ENCODE measurements at regions not wholly inside any gene's neighbourhood (a gene's known extent, or its start where the extent isn't known, plus 50 kb on each side); places are given as distances from the start of the nearest gene placed in this dataset.
"Not testable (repeated sequence)": the region's sequence is repeated elsewhere in the genome, so short reads cannot be mapped to it uniquely, and the experiment has no call there.

DNA sequence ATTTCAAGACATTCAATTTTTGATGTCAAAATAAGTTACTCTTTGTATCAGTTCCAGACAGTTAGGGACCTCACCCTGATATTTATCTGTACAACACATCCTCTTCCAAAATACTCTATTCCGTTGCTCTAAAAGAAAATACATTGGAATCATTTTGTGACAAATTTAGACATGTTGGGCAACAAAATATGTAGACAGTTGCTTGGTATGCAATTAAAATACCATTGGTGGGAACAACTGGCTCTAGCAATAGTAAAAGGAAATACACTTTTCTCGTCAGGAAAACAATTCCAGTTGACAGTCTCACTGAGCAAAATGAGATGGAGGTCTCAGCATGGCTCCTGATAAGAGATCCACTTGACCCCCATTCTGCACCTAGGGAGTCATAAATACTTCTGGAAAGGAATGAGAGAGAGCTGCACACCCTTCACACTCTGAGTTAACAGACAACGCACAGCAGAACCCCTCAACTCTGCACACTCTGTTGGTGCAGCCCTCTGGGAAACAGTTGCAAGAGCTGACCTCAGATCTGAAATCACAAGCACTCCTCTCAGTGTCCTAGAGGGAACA is 171.3 kb upstream of the NT5E start:
- DNase-seq: no peak

DNA sequence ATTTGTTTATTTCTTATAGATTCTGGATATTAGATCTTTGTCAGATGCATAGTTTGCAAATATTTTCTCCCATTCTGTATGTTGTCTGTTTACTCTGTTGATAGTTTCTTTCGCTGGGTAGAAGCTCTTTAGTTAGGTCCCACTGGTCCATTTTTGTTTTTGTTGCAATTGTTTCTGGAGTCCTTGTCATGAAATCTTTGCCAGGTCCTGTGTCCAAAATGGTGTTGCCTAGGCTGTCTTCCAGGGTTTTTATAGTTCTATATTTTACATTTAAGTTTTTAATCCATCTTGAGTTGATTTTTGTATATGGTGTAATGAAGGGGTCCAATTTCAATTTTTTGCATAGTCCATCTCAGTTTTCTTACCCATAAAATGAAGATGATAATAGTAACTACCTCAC is 173.9 kb upstream of the NT5E start:
- not testable (repeated sequence) for DNase-seq

DNA sequence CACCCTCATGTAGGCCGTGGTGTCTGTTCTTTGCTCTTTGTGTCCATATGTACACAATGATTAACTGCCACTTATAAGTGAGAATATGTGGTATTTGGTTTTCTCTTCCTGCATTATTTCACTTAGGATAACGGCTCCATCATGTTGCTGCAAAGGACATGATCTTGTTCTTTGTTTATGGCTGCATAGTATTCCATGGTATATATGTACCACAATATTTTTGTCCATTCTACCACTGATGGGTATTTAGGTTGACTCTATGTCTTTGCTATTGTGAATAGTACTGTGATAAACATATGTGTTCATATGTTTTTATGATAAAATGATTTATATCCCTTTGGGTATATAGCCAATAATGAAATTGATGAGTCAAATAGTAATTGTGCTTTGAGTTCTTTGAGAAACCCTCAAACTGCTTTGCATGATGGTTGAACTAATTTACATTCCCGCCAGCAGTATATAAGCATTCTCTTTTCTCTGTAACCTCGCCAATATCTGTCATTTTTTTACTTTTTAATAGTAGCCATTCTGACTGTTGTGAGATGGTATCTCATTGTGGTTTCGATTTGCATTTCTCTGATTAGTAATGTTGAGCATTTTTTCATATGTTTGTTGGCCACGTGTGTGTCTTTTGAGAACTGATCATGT is 174.4 kb upstream of the NT5E start:
- no peak for DNase-seq

DNA sequence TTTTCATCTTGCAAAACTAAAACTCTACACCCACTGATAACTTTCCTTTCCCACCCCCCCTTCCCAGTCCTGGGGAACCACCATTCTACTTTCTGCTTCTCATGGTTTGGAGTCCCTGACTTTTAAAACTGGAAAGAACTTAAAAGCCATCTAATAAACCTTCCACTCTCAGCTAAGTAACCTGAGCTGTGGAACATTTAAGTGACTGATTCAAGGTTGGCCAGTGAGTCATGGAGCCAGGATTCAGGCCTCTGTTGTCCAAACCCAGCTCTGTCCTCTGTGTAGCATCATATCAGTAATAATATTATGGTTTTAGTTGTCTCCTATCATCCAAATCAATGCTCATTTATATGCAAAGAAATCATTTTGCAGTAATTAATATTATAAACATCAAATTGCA is 176.0 kb upstream of the NT5E start:
- DNase-seq: no peak

DNA sequence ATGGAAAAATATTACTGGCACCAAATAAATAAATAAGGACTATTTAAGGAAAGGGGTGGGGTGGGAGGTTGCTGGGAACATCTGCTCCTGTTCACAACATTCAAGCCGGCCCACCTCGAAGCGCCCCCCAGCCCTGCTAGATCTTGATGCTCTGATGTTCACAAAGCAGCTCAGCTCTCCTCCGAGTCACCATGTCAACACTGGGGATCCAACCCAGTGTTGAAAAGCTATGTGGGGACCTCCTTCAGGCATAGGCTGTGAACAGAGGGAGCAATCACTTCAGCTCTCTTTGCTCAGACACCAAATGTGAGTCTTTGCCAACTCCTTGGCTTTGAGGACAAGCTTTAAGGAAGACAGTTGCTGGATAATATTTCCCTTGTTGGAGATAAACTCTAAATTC is 176.8 kb upstream of the NT5E start:
- no peak for DNase-seq

DNA sequence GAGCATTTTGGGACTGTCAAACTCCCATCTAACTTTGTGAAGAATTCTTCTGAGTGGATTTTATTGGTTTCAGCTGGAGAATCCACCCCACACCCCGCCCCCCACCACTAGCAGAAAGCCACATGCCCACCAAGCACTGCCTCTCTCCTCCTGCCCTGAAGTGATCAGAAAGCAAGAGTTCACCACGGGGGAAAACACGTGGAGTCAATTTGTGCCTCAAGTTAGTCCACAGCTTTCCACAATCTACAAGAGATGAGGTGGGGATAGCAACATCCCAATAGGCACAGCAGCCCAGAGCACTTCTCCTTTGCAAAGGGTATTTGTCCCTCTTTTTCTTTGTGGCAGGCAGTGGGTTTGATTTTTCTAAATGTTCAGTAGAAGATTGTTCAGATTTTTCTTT is 177.3 kb upstream of the NT5E start:
- DNase-seq: no peak

DNA sequence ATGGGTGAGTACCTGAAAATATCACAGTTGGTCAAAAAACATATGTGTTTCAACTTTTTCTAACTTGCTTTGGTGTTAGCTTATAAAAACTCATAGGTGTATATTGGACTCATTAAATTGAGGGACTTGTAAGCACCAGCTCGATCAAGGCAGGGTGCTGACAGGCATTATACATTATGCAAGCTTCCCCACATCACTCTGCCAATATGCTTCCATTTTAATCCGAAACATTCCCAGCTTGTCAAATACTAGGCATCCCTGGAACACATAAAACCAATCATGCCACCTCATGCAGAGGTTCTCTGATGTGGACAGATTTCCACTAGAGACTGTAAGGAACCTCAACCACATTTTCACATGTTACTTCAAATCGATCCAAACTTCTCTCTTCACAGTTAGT is 187.3 kb upstream of the NT5E start:
- DNase-seq: no peak

DNA sequence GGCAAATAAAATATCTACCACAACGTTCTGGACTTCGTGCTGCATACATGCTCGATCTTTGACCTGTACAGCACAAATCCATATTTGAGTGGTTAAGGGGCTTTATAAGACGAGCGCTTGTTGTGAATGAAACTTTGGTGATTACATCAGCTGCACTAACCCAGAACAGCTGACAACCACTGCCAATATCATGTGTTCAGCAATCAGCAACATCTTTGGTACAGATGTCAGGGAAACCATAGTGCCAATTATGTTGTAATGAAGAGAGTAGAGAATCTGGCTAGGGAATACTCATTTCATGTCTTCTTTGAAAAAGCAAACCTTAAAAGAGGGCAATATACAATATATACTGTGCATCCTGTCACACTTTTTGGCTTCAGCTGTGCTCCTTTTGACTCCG is 188.6 kb upstream of the NT5E start:
- DNase-seq: no peak

DNA sequence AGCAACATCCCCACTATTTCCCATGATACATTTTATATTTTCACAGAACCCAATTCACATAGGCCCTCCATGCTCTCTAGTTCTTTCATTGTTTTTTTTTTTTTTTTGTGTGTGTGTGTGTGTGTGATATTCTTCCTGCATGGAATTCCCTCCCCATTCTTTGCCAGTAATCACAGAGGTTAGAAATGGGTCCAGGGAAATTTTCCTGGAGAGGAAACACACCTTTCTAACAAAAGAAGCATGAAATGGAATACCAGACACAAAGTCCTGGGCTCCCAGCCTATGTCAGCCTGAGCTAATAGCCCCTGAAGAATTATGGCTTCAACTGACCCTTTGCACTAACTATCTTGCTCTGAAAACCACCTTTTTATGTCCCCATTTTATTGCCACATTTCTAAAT is 194.2 kb upstream of the NT5E start:
- DNase-seq: no peak

DNA sequence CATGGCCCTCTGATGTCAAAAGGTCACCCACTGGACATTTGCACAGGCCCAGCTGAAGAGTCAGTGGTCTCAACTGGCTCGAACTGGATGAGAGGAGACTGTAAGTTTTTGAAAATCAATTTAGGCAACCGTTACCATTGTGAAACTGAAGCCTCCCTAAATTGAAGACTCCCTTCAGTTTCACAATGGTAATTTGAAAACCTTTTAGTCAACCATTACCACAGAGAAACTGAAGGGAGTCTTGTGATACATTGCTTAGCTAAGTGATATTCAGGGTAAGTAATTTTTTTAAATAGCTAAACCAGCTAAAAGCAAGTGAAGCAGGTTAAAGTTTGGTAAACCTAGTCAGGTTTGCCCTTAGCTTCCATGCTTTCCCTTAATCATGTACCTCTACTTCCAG is 197.3 kb upstream of the NT5E start:
- DNase-seq: no peak

DNA sequence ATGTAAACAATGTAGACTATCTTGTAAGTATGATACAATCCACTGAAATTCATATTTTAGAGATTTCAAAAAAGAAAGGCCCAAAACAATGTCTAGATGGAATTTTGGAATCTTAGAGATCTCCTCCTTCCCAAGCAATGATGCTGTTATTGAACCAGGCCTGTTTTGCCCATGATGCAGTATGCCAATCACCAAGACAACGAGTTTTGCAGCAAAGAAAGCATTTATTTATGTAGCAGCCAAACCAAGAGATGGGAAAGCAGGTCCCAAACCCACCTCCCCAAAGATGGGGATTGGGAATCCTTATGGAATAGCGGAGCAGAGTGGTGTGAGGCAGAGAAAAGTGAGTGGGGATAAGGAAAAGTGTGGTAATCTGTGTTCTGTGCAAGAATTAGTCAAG is 197.8 kb upstream of the NT5E start:
- no peak for DNase-seq

DNA sequence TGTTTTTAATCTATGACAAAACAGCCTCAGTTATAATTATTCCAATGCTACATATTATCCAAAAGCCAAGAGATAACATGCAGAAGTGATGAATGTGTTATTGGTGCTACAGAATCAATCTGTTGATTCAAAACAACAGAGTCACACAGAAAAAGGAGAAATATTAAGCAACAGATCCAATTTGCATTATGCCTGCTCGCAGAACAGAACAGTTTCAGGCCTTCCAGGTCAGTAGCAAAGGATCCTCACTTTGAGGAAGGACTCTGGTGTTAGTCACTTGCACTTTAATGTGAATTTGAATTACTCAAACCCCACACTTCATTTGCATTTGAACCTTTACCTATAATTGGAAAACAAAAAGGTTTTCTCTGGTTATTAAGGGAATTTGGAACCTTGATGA is 198.6 kb upstream of the NT5E start:
- no peak for DNase-seq

DNA sequence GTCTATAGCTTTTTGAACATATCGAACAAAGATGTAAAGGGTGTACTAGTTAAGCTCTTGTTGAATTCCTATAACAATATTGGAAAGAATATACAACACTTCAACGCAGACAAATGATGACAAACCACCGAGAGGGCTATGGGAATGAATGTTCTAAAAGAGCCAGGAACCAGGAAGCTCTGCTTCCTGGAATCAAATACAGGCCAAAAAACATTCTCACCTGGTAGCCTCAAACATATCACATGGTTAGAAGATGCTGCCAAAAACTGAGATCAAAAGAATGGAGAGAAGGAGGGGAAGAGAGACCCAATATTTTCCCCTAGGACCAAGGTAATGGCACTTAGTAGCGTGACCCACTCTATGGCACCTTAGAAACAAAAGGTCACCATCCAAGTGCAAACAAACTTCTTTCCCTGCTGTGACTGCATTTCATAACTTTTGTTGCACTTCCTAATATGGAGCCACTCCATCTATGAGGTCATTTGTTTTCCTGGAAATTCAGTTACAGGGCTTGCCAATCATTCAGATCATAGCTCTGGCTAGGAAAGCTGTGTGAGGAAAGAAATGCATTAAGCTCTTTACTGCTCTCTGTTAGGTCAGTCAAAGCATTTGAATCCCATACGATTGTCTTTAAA is 199.2 kb upstream of the NT5E start:
- no peak for DNase-seq

DNA sequence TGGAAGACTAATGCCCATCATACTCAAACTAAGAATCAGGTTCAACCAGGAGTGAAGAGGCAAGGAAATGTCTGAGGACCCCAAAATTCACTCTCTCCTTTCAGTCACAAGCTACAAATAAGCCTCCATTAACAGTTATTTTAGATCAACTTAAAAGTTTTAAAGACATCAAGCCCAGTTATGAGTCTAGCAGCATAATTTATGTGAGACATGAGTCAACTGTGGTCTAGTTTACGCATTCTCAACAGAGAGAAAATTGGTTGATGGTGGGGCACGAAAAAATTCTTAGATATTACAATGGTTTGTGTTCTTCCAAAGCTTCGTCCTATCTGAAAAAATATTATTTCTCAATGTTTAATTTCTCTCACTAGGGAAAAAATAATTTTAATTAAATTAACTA is 204.9 kb upstream of the NT5E start:
- no peak for DNase-seq

DNA sequence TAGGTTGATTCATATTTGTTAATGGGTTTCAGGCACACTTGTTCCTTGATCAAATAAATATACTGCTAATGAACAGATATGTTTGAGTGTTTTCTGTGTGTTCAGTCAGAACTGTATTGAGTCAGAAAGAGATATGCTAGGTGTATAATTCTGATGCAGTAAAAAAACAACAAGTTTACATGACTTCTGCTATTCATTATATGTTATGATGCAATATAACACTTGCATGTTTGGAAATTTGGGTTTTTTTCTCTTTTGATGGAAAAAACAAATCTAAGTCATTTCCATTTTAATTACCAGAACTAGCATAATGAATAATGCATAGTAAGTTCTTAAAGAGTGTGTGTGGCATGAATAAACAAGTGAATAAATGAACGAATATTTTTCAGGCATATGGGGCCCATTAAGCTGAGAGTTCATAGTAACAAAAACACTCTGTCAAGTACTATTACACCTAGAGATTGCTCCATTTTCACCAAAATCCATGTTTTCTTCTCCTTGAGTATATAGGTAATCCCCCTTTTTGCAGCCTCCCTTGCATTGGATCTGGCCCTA is 208.3 kb upstream of the NT5E start:
- DNase-seq: no peak

DNA sequence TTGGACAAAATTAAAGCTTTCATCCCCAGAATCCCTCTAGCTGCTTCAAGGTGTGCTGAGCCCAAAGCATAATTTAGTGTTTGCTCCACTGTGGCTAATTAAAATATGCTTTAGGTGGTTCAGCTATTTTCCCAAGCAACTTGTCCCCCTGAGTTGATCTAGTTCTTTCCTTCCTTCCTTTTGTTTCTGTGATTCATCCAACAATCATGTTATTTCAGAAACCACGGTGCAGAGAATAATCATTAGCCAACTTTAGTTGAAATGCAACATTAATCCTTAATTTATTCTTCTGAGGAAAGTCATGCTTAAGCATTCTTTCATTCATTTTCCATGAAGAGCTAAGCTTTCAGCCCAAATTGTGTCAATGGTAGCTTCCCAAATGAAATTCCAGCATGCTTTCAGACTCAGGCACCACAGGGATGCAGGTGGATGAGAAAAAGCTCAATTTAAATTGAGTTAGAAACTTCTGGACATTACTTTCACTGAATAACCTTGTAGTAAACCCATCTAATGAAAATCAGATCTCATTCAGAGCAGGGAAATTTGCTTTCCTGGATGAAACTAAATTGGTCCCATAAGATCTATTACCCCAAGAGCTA is 209.0 kb upstream of the NT5E start:
- DNase-seq: no peak

DNA sequence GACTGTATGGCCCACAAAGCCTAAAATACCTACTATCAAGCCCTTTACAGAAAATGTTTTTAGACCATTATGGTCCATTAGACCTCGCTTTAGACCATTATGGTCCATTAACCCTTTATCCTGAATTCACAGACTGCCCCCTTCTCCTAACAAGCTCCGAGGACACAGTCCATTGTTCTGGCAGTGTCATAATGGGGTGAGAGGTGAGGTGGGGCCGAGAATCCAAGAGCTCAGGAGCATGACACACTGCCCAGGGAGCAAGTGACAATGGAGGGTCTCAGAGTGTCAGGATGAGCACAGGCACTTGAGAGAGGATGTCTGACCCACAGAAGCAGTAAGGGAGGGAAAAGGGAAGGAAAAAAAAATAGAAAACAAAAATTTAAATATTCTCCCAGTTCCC is 212.4 kb upstream of the NT5E start:
- DNase-seq: no peak

DNA sequence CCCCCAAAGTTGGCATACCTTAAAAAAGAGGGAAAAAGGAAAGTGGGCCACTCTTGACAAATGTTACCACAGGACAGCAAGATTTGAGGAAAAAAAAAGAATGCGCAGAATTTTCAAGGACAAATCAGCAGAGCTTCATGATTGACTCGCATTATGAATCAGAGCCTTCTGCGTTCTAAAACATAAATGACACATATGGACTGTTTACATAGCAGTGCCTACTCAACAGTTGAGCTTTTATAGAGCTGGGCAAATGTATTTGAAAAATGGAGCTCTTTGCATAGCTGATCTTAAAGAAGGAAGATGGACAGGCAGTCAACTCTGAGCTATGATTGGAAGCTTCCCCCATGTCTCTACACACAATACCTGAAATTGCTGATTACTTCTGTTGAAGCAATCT is 213.2 kb upstream of the NT5E start:
- no peak for DNase-seq

DNA sequence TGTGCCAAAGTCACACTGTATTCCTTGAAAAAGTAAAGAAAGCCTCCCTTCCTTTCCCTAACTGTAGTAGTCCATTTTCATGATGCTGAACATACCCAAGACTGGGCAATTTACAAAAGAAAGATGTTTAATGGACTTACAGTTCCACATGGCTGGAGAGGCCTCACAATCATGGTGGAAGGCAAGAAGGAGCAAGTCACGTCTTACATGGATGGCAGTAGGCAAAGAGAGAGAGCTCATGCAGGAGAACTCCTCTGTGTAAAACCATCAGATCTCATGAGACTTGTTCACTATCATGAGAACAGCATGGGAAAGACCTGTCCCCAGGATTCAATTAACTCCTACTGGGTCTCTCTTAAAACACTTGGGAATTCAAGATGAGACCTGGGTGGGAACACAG is 222.5 kb upstream of the NT5E start:
- DNase-seq: not testable (repeated sequence)

DNA sequence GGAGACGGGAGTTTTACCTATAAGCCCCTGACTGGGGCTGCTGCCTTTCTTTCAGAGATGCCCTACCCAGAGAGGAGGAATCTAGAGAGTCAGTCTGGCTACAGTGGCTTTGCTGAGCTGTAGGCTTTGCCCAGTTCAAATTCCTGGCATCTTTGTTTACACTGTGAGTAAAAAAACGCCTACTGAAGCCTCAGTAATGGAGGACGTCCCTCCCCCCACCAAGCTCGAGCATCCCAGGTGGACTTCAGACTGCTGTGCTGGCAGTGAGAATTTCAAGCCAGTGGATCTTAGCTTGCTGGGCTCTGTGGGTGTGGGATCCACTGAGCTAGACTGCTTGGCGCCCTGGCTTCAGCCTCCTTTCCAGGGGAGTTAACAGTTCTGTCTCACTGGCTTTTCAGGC is 237.1 kb upstream of the NT5E start:
- DNase-seq: not testable (repeated sequence)

DNA sequence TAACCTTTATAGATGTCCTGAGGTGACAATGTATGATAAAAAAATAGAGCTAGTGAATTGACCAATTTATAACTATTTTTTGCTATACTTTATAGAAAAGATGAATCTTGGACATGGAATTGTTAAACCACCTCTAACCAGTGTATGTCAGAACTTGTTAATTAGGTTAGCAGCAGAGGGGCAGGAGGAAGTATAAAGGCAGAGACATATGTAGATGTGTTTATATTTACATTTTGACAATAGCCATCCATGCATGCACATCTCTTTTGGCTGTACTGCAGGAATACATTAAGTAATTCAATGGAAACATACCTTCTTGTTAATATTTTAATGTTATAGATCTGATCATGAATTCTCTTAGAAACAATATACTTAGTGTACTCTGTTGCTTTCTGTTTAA is 254.6 kb upstream of the NT5E start:
- DNase-seq: no peak

DNA sequence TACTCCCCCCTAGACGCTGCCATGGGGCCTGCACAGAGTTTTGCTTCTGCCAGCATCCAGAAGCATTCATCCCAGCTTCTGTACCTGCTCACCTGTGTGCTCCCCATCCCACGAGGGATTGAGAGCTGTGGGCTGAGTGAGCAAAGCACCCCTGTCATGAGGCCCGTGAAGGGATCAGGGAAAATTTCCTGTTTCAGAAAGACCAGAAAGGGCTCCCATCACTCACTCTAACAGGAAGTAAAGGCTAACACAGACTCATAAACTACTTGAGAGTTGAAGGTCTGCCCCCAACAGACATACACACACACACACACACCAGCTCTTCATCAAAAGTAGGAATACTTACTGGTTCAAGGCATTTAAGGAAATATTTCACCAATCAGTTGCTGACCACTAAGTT is 256.5 kb upstream of the NT5E start:
- DNase-seq: no peak

DNA sequence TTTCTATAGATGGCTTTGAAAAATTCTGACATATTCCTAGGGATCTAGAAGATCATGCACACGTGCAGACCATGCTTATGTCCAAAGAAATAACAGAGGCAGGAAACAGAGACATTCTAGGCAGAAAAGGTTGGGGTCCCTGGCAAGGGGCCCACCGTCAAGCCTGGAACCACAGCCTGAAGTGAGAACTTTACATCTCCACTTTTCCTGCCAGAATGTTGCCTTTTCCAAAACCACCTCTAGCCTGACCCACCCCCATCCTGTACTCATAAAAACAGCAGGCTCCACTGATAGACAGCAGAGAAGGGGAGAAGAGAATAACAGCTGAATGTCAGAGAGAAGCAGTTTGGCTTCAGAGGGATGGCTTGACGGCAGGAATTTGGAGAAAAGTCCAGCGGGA is 257.3 kb upstream of the NT5E start:
- DNase-seq: no peak

DNA sequence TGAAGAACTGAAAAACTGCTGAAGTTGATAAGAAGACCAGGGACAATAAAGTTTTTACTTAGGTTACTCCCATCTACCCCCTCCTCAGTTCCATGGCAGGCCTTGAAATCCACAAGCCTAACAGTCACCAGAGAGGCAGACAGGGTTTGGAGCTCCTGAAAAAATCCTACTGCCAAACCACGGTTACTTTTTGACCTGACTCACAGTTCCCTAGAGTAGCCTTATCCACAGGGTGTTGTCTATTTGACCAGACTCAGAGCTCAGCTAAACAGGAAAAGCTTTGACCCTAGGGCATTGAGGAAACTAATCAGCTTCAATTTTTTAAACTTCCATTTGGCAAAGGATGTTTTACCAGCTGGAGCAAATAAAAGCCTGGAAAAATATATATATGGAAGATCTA is 257.7 kb upstream of the NT5E start:
- DNase-seq: no peak

Data from inflammatory macrophage treated with lipopolysaccharide for 4 hours (primary cell).